Cerebellar nuclear complex (tissue), 1 donor: ENCODE measurements at regions not wholly inside any gene's neighbourhood (a gene's known extent, or its start where the extent isn't known, plus 50 kb on each side); places are given as distances from the start of the nearest gene placed in this dataset.

Source experiments
- DNase-seq, 2 experiments: peaks; one replicate each; lab custom pipeline; 2025; lab: John Stamatoyannopoulos, UW

- DNase-seq, result no peak
Measured at GRCh38 chr1:72830606-72831390, 548.5 kb upstream of the NEGR1 start.

DNA sequence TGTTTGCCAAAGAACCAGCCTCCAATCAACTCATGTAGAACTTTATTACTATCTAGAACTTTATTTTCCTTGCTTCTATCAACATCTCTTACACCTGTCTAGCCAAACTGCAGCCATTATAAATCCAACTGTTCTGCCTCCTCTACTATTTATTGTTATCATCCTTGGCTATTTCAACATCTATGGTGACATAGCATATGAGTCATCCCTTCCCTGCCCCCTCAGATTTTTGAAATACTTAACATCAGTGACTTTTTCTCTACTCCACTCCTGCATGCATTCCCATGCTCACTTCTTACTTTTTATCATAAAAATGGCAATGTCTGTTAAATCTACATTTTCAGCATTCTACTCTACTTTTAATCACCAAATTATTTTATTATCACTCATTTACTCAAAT, 544.9 kb upstream of the NEGR1 start:
- no peak for DNase-seq

DNA sequence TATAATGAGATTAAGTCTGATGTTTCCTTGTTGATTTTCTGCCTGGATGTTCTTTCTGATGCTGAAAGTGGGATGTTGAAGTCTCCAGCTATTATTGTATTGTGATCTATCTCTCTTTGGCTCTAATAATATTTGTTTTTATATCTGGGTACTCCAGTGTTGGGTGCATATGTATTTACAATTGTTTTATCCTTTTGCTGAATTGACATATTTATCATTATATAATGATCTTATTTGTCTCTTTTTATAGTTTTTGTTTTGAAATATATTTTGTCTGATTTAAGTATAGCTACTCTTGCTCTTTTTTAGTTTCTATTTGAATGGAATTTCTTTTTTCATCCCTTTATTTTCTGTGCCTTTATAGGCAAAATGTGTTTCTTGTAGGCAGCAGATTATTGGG, 522.2 kb upstream of the NEGR1 start:
- DNase-seq, result no peak

DNA sequence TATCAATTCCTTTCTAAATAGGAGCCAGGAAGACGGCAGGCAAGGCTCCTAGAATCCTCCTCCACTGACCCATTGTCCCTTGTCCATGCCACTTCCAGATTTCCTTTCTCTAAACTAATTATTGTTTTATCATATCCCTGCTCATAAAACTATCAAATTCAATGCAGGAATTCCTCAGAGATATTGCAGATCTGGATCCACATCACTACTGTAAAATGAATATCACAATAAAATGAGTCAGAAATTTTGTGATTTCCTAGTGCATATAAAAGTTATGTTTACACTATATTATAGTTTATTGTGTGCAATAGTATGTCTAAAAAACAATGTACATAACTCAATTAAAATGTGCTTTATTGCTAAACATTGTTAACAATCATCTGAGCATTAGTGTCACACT, 498.7 kb upstream of the NEGR1 start:
- no peak for DNase-seq

GRCh38 chr1:72780212-72780611, 497.9 kb upstream of the NEGR1 start:
- no peak for DNase-seq

- no peak for DNase-seq
Measured at GRCh38 chr1:72777918-72778317, 495.6 kb upstream of the NEGR1 start.

GRCh38 chr1:72763481-72763880, 481.1 kb upstream of the NEGR1 start:
- DNase-seq, result no peak

GRCh38 chr1:72759486-72759885, 477.1 kb upstream of the NEGR1 start:
- no peak for DNase-seq

GRCh38 chr1:72757843-72758242, 475.5 kb upstream of the NEGR1 start:
- DNase-seq, result no peak

GRCh38 chr1:72745413-72745812, 463.1 kb upstream of the NEGR1 start:
- no peak for DNase-seq

DNA sequence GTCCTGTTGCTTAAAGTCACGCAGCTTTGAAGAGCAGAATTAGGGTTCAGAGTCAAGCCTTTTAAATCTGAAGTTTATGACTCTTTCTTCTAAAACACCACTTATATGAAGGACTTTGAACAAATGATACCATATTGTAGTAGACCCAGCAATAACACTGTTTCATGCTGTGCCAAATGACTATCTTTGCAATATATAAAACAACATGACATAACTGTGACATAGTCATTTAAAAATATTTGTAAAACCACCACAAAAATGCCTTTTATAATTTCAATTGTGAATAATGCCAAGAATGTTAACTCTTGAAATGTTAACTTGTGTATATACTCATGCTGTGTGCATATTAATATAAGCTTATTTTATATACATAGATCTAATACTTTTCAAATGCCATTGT, 452.1 kb upstream of the NEGR1 start:
- no peak for DNase-seq

- no peak for DNase-seq
Measured at GRCh38 chr1:72724951-72725861, 442.9 kb upstream of the NEGR1 start.

- DNase-seq, result no peak
Measured at GRCh38 chr1:72705921-72706320, 423.6 kb upstream of the NEGR1 start.

- no peak for DNase-seq
Measured at GRCh38 chr1:72704841-72705477, 422.6 kb upstream of the NEGR1 start.

DNA sequence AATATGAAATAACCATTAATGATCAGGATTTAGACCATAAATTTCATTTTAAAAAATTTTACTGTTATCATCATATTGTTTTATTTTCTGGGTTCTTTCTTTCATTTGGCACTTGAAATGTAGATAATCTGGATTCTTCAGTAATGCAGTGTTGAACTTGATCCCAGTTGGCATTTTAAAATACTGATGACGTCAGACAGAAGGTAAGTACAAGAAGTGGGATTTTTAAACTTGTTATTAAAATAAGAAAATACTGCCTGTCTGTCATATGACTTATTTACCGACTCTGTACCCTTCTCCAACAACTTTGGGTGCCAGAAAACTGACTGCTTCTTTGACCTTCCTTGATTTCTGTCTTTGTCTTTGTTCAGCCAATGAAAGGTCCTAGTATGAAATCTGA, 415.1 kb upstream of the NEGR1 start:
- no peak for DNase-seq

DNA sequence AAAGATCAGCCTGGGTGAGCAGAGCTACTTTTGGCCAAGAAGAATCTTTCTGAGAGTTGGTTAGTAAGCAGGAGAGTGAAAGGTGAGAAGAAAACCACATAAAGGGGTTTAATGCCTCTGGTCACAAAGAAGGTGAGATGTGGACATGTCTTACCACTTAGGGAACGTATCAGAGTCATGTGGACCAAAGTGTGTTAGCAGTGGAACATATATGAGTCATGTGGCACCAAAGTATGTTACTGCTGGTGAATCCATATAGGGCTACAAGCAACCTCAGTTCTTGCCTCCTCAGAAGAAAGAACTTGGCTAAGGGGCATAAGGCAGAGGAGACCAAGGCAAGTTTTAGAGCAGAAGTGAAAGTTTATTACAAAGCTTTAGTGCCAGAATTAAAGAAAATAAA, 411.6 kb upstream of the NEGR1 start:
- DNase-seq, result no peak

- no peak for DNase-seq
Measured at GRCh38 chr1:72693376-72693775, 411.0 kb upstream of the NEGR1 start.

DNA sequence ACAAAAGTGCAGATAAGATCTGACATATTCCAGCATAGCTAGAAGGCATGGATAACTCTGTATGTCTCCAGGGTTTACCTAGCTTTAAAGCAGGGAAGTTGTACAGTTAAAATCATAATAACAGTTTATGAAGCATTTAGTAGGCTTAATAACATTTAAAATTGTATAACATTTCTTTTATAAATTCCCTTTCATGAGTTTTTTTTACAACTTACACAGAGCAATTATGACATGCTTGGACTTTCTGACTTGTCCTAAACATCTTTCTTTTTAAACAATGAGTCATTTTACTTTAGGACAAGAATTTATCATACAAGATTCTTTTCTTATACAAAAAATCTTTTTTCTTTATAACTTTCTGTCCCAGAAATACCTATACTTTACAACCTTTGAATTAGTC, 408.5 kb upstream of the NEGR1 start:
- DNase-seq, result no peak

DNA sequence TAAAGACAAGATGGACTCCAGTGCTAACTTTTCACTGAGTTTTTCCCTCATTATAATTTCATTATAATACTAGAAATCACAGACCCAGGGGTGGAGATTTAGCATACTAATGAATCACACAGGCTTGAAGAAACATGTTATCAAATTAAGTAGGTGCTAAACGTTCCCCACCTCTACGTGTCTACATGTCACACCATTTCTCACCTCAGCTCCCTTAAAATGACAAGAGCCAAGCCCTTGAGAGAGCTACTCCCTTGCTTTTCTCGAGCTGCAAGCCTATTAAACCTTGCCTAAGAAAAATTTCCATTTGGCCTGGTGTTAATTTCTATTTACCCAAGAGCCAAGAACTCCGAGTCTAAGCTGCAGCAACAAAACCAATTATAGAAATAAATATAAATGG, 396.3 kb upstream of the NEGR1 start:
- DNase-seq, result no peak

GRCh38 chr1:72670902-72671301, 388.6 kb upstream of the NEGR1 start:
- no peak for DNase-seq

- DNase-seq, result no peak
Measured at GRCh38 chr1:72662918-72663317, 380.6 kb upstream of the NEGR1 start.

DNA sequence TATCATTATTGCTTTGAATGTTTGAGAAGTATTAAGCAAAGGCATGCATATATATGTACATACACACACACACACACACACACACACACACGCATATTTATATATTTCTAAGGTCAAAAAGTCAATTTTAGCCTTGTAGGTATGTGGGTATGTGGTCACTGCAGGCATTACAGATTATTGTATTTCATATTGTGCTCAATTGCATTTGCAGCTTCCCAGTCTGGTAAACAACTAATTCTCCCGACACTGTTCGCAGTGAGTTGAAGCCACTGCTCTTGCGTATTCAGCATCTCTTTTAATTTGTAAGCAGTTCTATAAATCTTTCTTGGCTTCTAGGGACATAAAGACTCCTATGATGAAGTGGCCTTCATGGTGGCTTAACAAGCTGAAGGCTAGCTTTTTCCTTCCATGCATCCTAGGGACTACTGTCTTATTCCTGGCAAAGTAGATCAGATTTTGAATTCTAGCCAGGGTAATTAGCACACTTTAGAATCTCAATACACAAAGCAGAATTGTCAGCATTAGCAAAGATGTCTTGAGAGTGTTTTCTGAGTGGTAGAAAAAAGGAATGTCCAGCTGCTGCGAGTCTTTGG, 368.6 kb upstream of the NEGR1 start:
- DNase-seq, result no peak
